OCI-LY3 (cell line): ENCODE measurements at regions not wholly inside any gene's neighbourhood (a gene's known extent, or its start where the extent isn't known, plus 50 kb on each side); places are given as distances from the start of the nearest gene placed in this dataset.

Source experiments
- H2AFZ ChIP-seq: fragments of 200-600, 300-600 bp; shearing (Covaris generic); 2 replicates; pipeline ENCODE4 v1.6.0; 2014; ENCODE audit warnings: antibody characterized with exemption, low read depth, low read length
- H3K27ac ChIP-seq: fragments of 200-600, 300-600 bp; sonication (generic); 2 replicates; pipeline ENCODE4 v1.5.1; 2014; ENCODE audit warnings: mild to moderate bottlenecking, low read length, moderate library complexity, mixed read lengths
- H3K27me3 ChIP-seq: fragments of 200-600, 300-600 bp; sonication (generic); 2 replicates; pipeline ENCODE4 v1.6.1; 2014; ENCODE audit warnings: low read depth, low read length, mixed read lengths
- H3K36me3 ChIP-seq: fragments of 200-600, 300-600 bp; sonication (generic); replicated peaks from 2 replicates; pipeline ENCODE3; 2014; ENCODE audit warnings: low read depth, low read length, mixed read lengths
- H3K4me1 ChIP-seq: fragments of 300-600, 200-600 bp; sonication (generic); 2 replicates; pipeline ENCODE4 v1.6.1; 2014; ENCODE audit warnings: low read length, mixed read lengths
- H3K4me2 ChIP-seq: fragments of 200-600, 300-600 bp; sonication (generic); 2 replicates; pipeline ENCODE4 v1.6.1; 2014; ENCODE audit warnings: low read length, mixed read lengths
- H3K4me3 ChIP-seq: fragments of 300-600, 200-600 bp; sonication (generic); 2 replicates; pipeline ENCODE4 v1.5.1; 2014; ENCODE audit warnings: antibody characterized with exemption, mild to moderate bottlenecking, low read length, moderate library complexity
- H3K79me2 ChIP-seq: fragments of 300-600, 200-600 bp; shearing (Covaris generic); 2 replicates; pipeline ENCODE4 v1.6.1; 2014; ENCODE audit warnings: mild to moderate bottlenecking, low read length, mixed read lengths
- H3K9ac ChIP-seq: fragments of 300-600, 200-600 bp; shearing (Covaris generic); 2 replicates; pipeline ENCODE4 v1.6.0; 2014; ENCODE audit warnings: mild to moderate bottlenecking, low read length, moderate library complexity
- H3K9me3 ChIP-seq: fragments of 200-600, 300-600 bp; shearing (Covaris generic); 2 replicates; pipeline ENCODE4 v1.6.1; 2014; ENCODE audit warnings: low read length, mixed read lengths; ENCODE audit not compliant: insufficient read depth
- H4K20me1 ChIP-seq: fragments of 200-600, 300-600 bp; sonication (generic); 2 replicates; pipeline ENCODE4 v1.6.1; 2016; ENCODE audit warnings: low read length, mixed read lengths; ENCODE audit not compliant: insufficient read depth
- CTCF ChIP-seq: fragments of 200-600, 300-600 bp; sonication (generic); IDR thresholded peaks from 2 replicates; pipeline ENCODE4 v1.5.1; 2014; ENCODE audit warnings: antibody characterized with exemption, low read length, low read depth
- EZH2phosphoT487 ChIP-seq: fragments of 200-600 bp; shearing (Covaris generic); IDR thresholded peaks from 2 replicates; pipeline ENCODE4 v1.6.1; 2018; ENCODE audit warnings: antibody characterized with exemption, mixed run types, low read depth

- H3K27me3 ChIP-seq, result no peaks in the 10 kb centered on the region
- no peak overlapping the region for H3K4me2 ChIP-seq
- no peak overlapping the region for H2AFZ ChIP-seq
- no peak overlapping the region for H3K4me3 ChIP-seq
- H3K27ac ChIP-seq, result no peak overlapping the region
- peaks cover 15% of the 10 kb centered on the region for H3K4me1 ChIP-seq
- H3K79me2 ChIP-seq, result no peaks in the 10 kb centered on the region
- H4K20me1 ChIP-seq, result no peaks in the 10 kb centered on the region
- H3K36me3 ChIP-seq, result no peaks in the 10 kb centered on the region
- TF ChIP-seq EZH2phosphoT487 (no peak), CTCF (no peak)
- no peak overlapping the region for H3K9ac ChIP-seq
- no peaks in the 10 kb centered on the region for H3K9me3 ChIP-seq
Observed at GRCh38 chr18:55658598-55658997, 70.6 kb upstream of the TCF4 start.

DNA sequence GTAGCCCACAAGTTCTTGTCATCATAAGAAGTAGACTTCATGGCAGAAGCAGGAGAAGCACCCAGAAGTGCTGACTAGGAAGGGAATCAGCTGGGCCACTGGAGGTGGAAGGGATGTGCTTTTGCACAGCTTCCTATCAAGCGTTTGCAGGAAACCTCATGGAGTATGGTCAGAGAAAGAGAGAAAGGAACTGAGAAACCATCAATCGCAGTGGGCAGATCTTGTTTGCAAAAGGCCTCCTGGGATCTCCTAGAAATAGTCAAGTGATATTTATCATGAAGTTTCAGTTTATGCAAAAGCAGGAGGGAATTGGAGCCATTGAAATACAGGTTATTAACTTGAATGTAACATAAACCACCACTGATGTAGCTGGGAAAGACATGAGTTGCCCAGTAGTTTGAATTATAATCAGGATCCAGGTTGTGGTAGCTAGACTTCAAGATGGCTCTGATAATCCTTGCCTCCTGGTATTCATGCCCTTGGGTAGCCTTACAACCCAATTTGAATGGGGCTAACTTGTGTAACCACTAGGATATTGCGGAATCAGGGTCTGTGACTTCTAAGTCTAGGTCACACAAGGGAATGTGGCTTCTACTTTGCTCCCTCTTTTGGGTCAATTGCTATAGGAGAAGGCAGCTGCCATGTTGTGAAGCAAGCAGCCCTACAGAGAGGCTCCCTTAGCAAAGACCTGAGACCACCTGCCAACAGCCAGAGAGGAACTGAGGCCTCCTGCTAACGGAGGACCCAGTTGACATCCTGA, 69.8 kb upstream of the TCF4 start:
- Histone ChIP-seq H3K4me2 (peak overlapping the region; percentile 36), H3K9me3 (no peaks in the 10 kb centered on the region), H2AFZ (peak overlapping the region; percentile 13), H3K36me3 (no peaks in the 10 kb centered on the region), H4K20me1 (no peaks in the 10 kb centered on the region), H3K79me2 (no peaks in the 10 kb centered on the region), H3K27me3 (no peaks in the 10 kb centered on the region), H3K4me3 (no peak overlapping the region), H3K9ac (no peak overlapping the region), H3K27ac (peak overlapping the region; percentile 1; the same call in 1 of the 2 replicates), H3K4me1 (peaks cover 15% of the 10 kb centered on the region)
- no peak for TF ChIP-seq EZH2phosphoT487
- TF ChIP-seq CTCF, result no peak

DNA sequence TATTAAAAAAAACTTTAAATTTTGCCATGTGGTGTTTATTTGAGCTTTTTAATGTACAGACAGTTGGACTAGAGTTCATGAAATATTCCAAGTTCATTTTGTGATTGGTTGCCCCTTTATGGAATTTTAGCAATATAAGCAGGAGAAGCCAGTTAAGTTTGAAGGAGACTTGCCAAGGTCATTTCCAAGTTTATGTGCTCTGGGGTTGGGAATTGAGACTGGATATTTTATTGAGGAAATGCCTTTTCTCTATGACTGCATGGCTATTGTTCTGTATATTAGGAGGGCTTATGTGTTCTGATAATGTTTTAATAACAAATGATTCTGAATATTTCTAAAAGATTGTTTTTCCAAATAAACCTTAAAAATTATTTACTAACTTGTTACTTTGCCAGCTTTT, 67.0 kb upstream of the TCF4 start:
- Histone ChIP-seq H3K27me3 (no peaks in the 10 kb centered on the region), H2AFZ (no peak overlapping the region), H3K4me2 (no peak overlapping the region), H3K4me3 (no peak overlapping the region), H3K27ac (no peak overlapping the region), H3K9me3 (no peaks in the 10 kb centered on the region), H3K36me3 (no peaks in the 10 kb centered on the region), H3K9ac (no peak overlapping the region), H3K4me1 (peaks cover 15% of the 10 kb centered on the region), H3K79me2 (no peaks in the 10 kb centered on the region), H4K20me1 (no peaks in the 10 kb centered on the region)
- TF ChIP-seq CTCF (no peak), EZH2phosphoT487 (no peak)

- H3K9me3 ChIP-seq, result no peaks in the 10 kb centered on the region
- no peak overlapping the region for H3K4me2 ChIP-seq
- TF ChIP-seq CTCF (no peak), EZH2phosphoT487 (no peak)
Observed at GRCh38 chr18:55651236-55651635, 63.2 kb upstream of the TCF4 start.

More at GRCh38 chr18:55651236-55651635, 63.2 kb upstream of the TCF4 start:
- Histone ChIP-seq H3K27me3 (no peaks in the 10 kb centered on the region), H3K36me3 (no peaks in the 10 kb centered on the region), H3K79me2 (no peaks in the 10 kb centered on the region), H3K4me3 (no peak overlapping the region), H2AFZ (no peak overlapping the region), H3K27ac (no peak overlapping the region), H4K20me1 (no peaks in the 10 kb centered on the region), H3K4me1 (no peaks in the 10 kb centered on the region; the same call in 1 of the 2 replicates), H3K9ac (no peak overlapping the region)
